Colonic mucosa (tissue), 4 donors: ENCODE measurements at regions not wholly inside any gene's neighbourhood (a gene's known extent, or its start where the extent isn't known, plus 50 kb on each side); places are given as distances from the start of the nearest gene placed in this dataset.
"Not testable (repeated sequence)": the region's sequence is repeated elsewhere in the genome, so short reads cannot be mapped to it uniquely, and the experiment has no call there.

Source experiments
- DNase-seq: peaks from one replicate; pipeline ENCODE4 v3.0.0-alpha.2; 2020
- H3K27ac ChIP-seq: fragments of 200-600 bp; one replicate; pipeline ENCODE4 v1.8.0; 2021
- H3K27me3 ChIP-seq: fragments of 200-600 bp; one replicate; pipeline ENCODE4 v1.8.0; 2021
- H3K36me3 ChIP-seq: fragments of 200-600 bp; one replicate; pipeline ENCODE4 v1.8.0; 2021
- H3K4me1 ChIP-seq: fragments of 200-600 bp; one replicate; pipeline ENCODE4 v1.8.0; 2021; ENCODE audit warnings: mild to moderate bottlenecking
- H3K4me3 ChIP-seq: fragments of 200-600 bp; one replicate; pipeline ENCODE4 v1.8.0; 2021
- H3K9ac ChIP-seq, 2 donors: one replicate each; pipeline ENCODE4 v1.7.0; 2013; ENCODE audit warnings: control low read depth in 2 of 2, low read depth in 2 of 2, low read length in 2 of 2
- H3K9me3 ChIP-seq: fragments of 200-600 bp; one replicate; pipeline ENCODE4 v1.8.0; 2021
- intact Hi-C: fragments of 100-400 bp; cut with DNase I; formaldehyde crosslinking; loops from one replicate; pipeline ENCODE4 v1.14.1; 2022
- TF ChIP-seq, protein P1 (sequence below): fragments of 200-600 bp; IDR thresholded peaks from one replicate; pipeline ENCODE4 v1.8.0; 2022; ENCODE audit warnings: antibody characterized with exemption, mild to moderate bottlenecking
- donor health status: healthy.
- donor health status: DM: no; HTN: no; CAD: no.
- donor health status: DM: no; HTN: no; CAD: no.

DNA sequence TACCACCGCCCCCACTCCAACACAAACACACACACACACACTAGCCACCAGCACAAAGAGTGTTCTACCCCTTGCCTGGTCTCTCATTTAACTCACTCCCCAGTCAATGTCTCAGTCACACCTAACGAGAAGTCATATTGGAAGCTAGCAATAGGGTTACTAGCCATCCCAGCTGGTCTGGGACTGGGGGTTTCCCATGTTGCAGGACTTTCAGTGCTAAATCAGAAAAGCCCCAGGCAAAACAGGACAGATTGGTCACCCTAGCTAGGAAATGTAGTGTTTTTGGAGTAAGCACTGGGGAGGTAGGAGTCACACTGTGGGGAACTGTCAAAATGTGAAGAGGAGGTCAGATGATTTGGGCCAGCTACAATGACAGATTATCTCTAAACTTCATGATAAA is 158.1 kb downstream of the UNC5CL start:
- H3K36me3 ChIP-seq, result no peaks in the 10 kb centered on the region

DNA sequence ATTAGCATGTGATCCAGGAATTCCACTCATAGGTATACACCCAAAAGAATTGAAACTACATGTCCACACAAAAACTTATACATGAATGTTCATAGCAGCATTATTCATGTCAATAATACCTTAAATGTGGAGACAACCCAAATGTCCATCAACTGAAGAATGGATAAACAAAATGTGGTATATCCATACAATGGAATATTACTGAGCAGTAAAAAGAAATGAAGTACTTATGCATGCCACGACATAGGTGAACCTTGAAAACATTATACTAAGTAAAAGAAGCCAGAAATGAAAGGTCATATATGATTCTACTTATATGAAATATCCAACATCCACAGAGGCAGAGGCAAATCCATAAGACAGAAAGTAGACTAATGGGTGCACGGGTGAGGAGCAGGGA is 159.9 kb downstream of the UNC5CL start:
- Histone ChIP-seq H3K9me3 (no peaks in the 10 kb centered on the region), H3K4me1 (no peaks in the 10 kb centered on the region), H3K27me3 (no peaks in the 10 kb centered on the region), H3K4me3 (no peak overlapping the region), H3K36me3 (no peaks in the 10 kb centered on the region), H3K9ac (no peak overlapping the region), H3K27ac (no peak overlapping the region)
- DNase-seq, result no peak
- intact Hi-C loops, result no loop called here
- TF ChIP-seq, protein P1, sequence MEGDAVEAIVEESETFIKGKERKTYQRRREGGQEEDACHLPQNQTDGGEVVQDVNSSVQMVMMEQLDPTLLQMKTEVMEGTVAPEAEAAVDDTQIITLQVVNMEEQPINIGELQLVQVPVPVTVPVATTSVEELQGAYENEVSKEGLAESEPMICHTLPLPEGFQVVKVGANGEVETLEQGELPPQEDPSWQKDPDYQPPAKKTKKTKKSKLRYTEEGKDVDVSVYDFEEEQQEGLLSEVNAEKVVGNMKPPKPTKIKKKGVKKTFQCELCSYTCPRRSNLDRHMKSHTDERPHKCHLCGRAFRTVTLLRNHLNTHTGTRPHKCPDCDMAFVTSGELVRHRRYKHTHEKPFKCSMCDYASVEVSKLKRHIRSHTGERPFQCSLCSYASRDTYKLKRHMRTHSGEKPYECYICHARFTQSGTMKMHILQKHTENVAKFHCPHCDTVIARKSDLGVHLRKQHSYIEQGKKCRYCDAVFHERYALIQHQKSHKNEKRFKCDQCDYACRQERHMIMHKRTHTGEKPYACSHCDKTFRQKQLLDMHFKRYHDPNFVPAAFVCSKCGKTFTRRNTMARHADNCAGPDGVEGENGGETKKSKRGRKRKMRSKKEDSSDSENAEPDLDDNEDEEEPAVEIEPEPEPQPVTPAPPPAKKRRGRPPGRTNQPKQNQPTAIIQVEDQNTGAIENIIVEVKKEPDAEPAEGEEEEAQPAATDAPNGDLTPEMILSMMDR, result no peak

More for the DNA sequence above, 158.1 kb downstream of the UNC5CL start:
- Histone ChIP-seq H3K4me1 (no peaks in the 10 kb centered on the region), H3K27ac (no peak overlapping the region), H3K9me3 (no peaks in the 10 kb centered on the region), H3K9ac (no peak overlapping the region), H3K4me3 (no peak overlapping the region), H3K27me3 (no peaks in the 10 kb centered on the region)
- intact Hi-C loops, result no loop called here
- TF ChIP-seq, protein P1, result no peak
- no peak for DNase-seq

DNA sequence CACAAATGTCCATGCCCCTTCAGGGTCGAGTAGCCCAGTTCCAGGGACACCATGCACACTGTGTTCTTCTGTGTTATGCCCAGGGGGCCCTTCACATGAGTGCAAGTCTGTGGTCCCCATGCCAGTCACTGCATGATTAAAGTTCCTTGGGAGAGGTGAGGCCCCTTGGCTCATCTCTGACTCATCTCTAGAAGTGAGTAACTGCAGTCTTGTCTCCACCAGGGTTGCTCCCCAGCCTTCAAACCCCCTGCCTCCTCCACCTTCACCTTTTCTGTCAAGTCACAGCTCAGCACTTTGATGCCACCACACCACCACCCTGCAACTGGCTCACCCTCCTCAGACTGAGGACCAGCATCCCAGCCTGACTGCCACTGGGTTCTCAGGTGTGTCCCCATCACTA is 161.7 kb downstream of the UNC5CL start:
- no peak for DNase-seq
- Histone ChIP-seq H3K4me3 (no peak overlapping the region), H3K9me3 (no peaks in the 10 kb centered on the region), H3K4me1 (no peaks in the 10 kb centered on the region), H3K9ac (no peak overlapping the region), H3K27ac (no peak overlapping the region), H3K36me3 (no peaks in the 10 kb centered on the region), H3K27me3 (no peaks in the 10 kb centered on the region)
- TF ChIP-seq, protein P1, result no peak
- intact Hi-C loops, result no loop called here

DNA sequence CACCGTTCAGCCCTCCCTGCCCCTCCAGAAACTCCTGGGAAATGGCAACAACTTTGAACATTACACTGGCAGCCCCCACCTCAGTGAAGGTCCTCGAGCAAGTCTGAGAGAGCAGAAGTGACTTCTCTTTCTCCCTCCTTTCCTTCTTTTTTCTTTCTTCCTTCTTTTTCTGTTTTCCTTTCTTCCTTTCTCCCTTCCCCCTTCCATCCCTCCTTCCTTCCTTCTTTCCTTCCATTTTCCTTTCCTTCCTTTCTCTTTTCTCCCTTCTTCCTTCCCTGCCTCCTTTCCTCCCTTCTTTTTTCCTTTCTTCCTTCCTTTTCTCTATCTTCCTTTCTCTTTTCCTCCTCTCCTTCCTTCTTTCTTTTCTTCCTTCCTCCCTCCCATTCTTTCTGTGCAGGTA is 162.7 kb downstream of the UNC5CL start:
- H3K9ac ChIP-seq, result no peak overlapping the region
- intact Hi-C loops, result no loop called here
- no peaks in the 10 kb centered on the region for H3K4me1 ChIP-seq
- no peak overlapping the region for H3K27ac ChIP-seq
- TF ChIP-seq, protein P1, result no peak
- no peaks in the 10 kb centered on the region for H3K36me3 ChIP-seq
- H3K27me3 ChIP-seq, result no peaks in the 10 kb centered on the region
- no peaks in the 10 kb centered on the region for H3K9me3 ChIP-seq
- no peak overlapping the region for H3K4me3 ChIP-seq
- DNase-seq, result no peak

DNA sequence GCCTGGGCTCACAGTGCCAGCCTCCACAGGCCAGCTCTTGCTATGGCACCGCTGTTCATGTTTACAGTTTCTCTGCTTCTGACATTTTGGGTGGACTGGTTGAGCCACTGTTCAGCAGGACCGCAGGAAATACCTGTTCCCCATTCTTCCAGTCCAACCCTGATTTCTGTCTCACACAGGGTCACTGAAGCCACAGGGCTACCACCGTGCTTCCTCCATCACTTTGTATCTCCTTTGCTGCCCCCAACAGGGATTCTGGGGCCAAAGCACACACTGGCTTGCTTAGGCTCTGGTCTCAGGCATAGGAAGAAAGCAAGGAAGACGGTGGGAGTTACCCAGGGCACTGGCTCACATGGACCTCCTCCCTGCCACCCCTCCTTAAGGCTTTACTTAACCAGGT is 164.5 kb downstream of the UNC5CL start:
- intact Hi-C loops, result no loop called here
- no peaks in the 10 kb centered on the region for H3K9me3 ChIP-seq
- no peaks in the 10 kb centered on the region for H3K27me3 ChIP-seq
- no peak for DNase-seq
- H3K27ac ChIP-seq, result no peak overlapping the region
- H3K36me3 ChIP-seq, result no peaks in the 10 kb centered on the region
- no peak overlapping the region for H3K4me3 ChIP-seq
- H3K4me1 ChIP-seq, result no peaks in the 10 kb centered on the region
- TF ChIP-seq, protein P1, result no peak
- H3K9ac ChIP-seq, result no peak overlapping the region

DNA sequence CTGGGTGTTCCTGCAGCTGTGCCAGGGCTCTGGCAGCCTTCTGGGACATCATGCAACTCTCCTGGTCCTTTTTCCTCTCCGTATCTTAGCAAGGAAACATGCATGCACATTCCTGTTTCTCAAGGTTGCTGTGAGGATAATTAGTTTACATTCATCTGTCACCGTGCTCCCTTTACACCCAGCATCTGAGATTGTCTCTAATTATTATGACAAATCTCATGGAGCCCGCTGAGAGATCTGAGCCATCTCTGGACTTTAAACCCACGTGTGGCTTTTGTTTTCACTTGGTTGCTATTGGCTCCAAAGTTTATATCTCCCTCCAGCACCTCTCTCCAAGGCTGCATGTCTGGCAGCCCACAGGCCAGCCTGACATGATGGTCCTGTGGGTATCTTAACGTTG is 167.6 kb downstream of the UNC5CL start:
- TF ChIP-seq, protein P1, result no peak
- intact Hi-C loops, result no loop called here
- no peaks in the 10 kb centered on the region for H3K4me1 ChIP-seq

DNA sequence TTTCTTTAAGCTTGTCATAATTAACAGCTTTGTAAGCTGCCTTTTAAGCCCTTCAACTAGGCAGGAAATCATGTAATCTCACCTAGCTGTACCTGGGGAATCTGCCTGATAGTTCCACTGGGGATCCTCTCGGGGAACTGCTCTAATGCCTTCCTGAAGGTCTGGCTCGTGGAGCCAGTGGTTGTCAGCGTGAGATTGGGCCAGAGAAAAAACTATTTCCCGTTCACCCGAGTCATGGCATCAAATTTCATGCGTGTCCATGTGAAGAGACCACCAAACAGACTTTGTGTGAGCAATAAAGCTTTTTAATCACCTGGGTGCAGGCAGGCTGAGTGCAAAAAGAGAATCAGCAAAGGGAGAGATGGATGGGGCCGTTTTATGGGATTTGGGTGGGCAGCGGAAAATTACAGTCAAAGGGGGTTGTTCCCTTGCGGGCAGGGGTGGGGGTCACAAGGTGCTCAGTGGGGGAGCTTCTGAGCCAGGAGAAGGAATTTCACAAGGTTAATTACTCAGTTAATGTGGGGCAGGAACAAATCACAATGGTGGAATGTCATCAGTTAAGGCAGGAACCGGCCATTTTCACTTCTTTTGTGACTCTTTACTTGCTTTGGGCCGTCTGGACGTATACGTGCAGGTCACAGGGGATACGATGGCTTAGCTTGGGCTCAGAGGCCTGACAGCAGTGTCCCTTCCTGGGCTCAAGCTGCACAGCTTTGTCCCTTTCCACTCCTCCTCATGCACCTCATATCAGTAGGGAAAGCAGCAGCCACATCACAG is 170.7 kb downstream of the UNC5CL start:
- H3K27me3 ChIP-seq, intact Hi-C loops, H3K9me3 ChIP-seq, H3K4me1 ChIP-seq, H3K4me3 ChIP-seq, H3K27ac ChIP-seq, H3K36me3 ChIP-seq, DNase-seq, H3K9ac ChIP-seq: not testable (repeated sequence)

More for the DNA sequence above, 167.6 kb downstream of the UNC5CL start:
- no peak for DNase-seq
- Histone ChIP-seq H3K36me3 (no peaks in the 10 kb centered on the region), H3K9ac (no peak overlapping the region), H3K4me3 (no peak overlapping the region), H3K27ac (no peak overlapping the region), H3K27me3 (no peaks in the 10 kb centered on the region), H3K9me3 (no peaks in the 10 kb centered on the region)

DNA sequence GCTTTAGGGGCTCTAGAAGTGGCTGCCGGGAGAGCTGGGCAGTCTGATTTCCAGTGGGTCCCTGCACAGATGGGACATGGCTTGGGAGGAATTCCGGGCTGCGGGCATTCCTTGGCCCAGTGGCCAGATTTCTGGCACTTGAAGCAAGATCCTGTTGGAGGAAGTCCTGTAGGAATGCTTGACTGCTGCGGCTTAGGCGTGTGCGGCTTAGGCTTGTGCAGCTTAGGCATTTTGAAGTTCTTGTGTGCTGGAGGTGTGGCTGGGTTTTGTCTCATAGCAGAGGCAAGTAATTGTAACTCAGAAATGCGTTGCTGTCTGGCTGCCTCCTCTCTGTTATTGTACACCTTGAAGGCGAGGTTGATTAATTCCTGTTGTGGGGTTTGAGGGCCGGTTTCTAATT is 171.5 kb downstream of the UNC5CL start:
- intact Hi-C loops, H3K9ac ChIP-seq, H3K4me3 ChIP-seq, H3K4me1 ChIP-seq, H3K36me3 ChIP-seq, H3K27ac ChIP-seq, DNase-seq, H3K9me3 ChIP-seq, H3K27me3 ChIP-seq: not testable (repeated sequence)
